ENCODE measurements at regions not wholly inside any gene's neighbourhood (a gene's known extent, or its start where the extent isn't known, plus 50 kb on each side); places are given as distances from the start of the nearest gene placed in this dataset.
A peak's percentile ranks its signal among the peaks of the same experiment; 100 is the strongest.

DNA sequence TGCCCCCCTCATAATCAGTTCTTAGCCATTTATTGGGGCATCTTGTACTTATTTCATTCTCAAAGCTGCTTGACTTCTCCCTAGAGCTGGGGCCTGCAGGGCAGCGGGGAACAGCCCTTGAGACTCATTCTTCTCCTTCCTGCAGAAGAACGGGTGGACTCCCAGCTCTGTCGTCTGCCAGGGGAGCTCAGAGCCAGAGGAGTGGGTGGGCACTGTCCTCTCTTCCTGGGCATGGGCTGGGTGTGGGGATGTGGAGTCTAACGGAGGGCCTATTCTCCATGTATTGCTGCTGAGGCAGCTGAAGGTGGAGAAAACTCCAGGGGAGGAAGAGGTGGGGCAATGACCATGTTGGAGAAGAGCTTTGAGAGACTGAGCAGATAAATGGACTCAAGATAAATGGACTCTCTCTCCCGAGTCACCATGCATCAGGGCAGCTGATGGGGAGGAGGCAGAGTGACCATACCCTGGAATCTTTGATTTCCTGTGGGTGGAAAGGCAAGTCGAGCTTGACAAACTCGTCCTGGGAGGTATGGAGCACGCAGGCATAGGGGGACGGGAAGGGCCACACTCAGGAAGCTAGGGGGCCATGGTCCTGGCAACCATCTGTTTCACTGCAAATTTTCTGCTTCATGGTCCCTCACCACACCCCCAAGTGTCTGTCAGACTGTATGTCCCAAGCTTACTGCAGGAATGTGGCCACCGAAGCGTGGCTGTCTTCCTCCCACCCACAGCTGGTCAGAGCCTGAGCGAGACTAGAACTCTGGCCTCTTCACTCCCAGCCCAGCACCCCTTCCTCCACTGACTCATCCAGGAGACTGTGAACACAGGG, 56.9 kb upstream of the ATP2B4 start:
- ATAC-seq (ENCODE audit: low FRiP score) (peak; percentile 35), DNase-seq (ENCODE audit: low spot score) (no peak)
- TF ChIP-seq, protein P1, sequence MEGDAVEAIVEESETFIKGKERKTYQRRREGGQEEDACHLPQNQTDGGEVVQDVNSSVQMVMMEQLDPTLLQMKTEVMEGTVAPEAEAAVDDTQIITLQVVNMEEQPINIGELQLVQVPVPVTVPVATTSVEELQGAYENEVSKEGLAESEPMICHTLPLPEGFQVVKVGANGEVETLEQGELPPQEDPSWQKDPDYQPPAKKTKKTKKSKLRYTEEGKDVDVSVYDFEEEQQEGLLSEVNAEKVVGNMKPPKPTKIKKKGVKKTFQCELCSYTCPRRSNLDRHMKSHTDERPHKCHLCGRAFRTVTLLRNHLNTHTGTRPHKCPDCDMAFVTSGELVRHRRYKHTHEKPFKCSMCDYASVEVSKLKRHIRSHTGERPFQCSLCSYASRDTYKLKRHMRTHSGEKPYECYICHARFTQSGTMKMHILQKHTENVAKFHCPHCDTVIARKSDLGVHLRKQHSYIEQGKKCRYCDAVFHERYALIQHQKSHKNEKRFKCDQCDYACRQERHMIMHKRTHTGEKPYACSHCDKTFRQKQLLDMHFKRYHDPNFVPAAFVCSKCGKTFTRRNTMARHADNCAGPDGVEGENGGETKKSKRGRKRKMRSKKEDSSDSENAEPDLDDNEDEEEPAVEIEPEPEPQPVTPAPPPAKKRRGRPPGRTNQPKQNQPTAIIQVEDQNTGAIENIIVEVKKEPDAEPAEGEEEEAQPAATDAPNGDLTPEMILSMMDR (IDR thresholded peaks at IDR 0.05): no peak

DNA sequence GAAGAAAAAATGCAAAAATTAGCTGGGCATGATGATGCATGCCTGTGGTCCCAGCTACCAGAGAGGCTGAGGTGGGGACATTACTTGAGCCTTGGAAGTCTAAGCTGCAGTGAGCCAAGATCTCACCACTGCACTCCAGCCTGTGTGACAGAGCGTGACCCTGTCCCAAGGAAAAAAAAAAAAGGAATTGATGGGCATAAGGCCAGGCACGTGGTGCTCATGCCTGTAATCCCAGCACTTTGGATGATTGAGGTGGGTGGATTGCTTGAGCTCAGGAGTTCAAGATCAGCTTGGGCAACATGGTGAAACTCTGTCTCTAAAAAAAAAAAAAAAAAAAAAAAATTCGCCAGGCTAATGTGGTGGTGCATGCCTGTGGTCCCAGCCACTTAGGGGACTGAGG, 55.8 kb upstream of the ATP2B4 start:
- ATAC-seq (ENCODE audit: low FRiP score) (no peak), DNase-seq (ENCODE audit: low spot score) (no peak)
- TF ChIP-seq, protein P1 (IDR thresholded peaks at IDR 0.05): no peak

DNA sequence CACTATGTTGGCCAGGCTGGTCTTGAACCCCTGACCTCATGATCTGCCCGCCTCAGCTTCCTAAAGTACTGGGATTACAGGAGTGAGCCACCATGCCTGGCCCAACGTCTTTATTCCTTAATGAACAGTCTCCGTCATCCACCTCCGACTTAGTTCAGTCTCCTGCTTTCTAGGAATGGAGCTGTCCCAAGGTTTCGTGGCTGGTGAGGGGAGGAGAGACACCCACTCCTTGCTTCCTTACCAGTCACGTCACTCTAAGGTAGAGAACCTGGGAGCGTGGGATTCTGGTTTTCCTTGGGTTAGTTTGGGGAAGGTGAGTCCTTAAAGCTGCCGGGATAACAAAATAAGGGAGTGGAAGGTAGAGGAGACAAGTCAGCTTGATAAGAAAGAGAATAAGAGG, 55.0 kb upstream of the ATP2B4 start:
- TF ChIP-seq, protein P1 (IDR thresholded peaks at IDR 0.05): no peak
- ATAC-seq (ENCODE audit: low FRiP score): no peak

GRCh38 chr1:203572134-203572625, 54.5 kb upstream of the ATP2B4 start:
- DNase-seq (ENCODE audit: low spot score) (no peak), ATAC-seq (ENCODE audit: low FRiP score) (peak; percentile 60)
- TF ChIP-seq, protein P1 (IDR thresholded peaks at IDR 0.05): no peak

More for the DNA sequence above, 55.0 kb upstream of the ATP2B4 start:
- no peak for DNase-seq (ENCODE audit: low spot score)

- no peak for ATAC-seq (ENCODE audit: low FRiP score)
Measured at GRCh38 chr1:203573730-203574129, 52.9 kb upstream of the ATP2B4 start.

More at GRCh38 chr1:203573730-203574129, 52.9 kb upstream of the ATP2B4 start:
- TF ChIP-seq, protein P1 (IDR thresholded peaks at IDR 0.05): no peak
- DNase-seq (ENCODE audit: low spot score): no peak
